H1 (cell line): ENCODE measurements at regions not wholly inside any gene's neighbourhood (a gene's known extent, or its start where the extent isn't known, plus 50 kb on each side); places are given as distances from the start of the nearest gene placed in this dataset.

Source experiments
- CTCF ChIA-PET: fragments of 300-600 bp; sonication (Branson Sonifier 250); formaldehyde crosslinking; loops from one replicate; lab custom pipeline; 2021; ENCODE audit not compliant: partially characterized antibody; lab: Charles Lee
- POLR2A ChIA-PET: fragments of 300-600 bp; sonication (Branson Sonifier 250); formaldehyde crosslinking; loops from one replicate; lab custom pipeline; 2021; ENCODE audit warnings: inconsistent platforms; ENCODE audit not compliant: partially characterized antibody; lab: Charles Lee
- DNase-seq, 2 experiments: peaks; one replicate each; pipeline versions ENCODE4 v3.0.0 to v3.0.0-alpha.2; 2010 to 2022; ENCODE audit warnings: low spot score in 2 of 2, low read depth in 1 of 2, mixed read lengths in 1 of 2
- FAIRE-seq: peaks from 2 replicates; lab custom pipeline; 2011; peaks lifted over from hg19 to GRCh38; lab: Jason Lieb, UNC
- H2AFZ ChIP-seq: 2 replicates; pipeline ENCODE4 v1.8.1; 2012; ENCODE audit warnings: low read length, inconsistent platforms
- H2AK5ac ChIP-seq: 2 replicates; pipeline ENCODE4 v1.6.1; 2013; ENCODE audit warnings: low read depth, low read length
- H2BK120ac ChIP-seq: replicated peaks from 2 replicates; pipeline ENCODE3; 2013; ENCODE audit warnings: low read depth, low read length, inconsistent platforms
- H2BK12ac ChIP-seq: 2 replicates; pipeline ENCODE4 v1.6.1; 2013; ENCODE audit warnings: low read depth, low read length
- H2BK15ac ChIP-seq: 2 replicates; pipeline ENCODE4 v1.6.1; 2013; ENCODE audit warnings: low read length
- H2BK20ac ChIP-seq: 2 replicates; pipeline ENCODE4 v1.6.1; 2013; ENCODE audit warnings: low read length
- H2BK5ac ChIP-seq: 2 replicates; pipeline ENCODE4 v1.6.1; 2013; ENCODE audit warnings: low read depth, low read length
- H3K14ac ChIP-seq: 2 replicates; pipeline ENCODE4 v1.6.1; 2013; ENCODE audit warnings: inconsistent platforms; ENCODE audit not compliant: insufficient read length
- H3K18ac ChIP-seq: 2 replicates; pipeline ENCODE4 v1.6.1; 2013; ENCODE audit warnings: low read length; ENCODE audit errors: extremely low read depth
- H3K23ac ChIP-seq: 2 replicates; pipeline ENCODE4 v1.6.1; 2013; ENCODE audit warnings: inconsistent platforms; ENCODE audit not compliant: insufficient read length
- H3K23me2 ChIP-seq: 2 replicates; pipeline ENCODE4 v1.6.1; 2013; ENCODE audit warnings: low read depth, low read length
- H3K27ac ChIP-seq: 2 replicates; pipeline ENCODE4 v1.6.1; 2011; ENCODE audit warnings: low read depth, low read length, inconsistent platforms
- H3K27me3 ChIP-seq, 4 experiments: replicated peaks in 1 of 4; 1 replicate in 1 of 4; 2 replicates in 3 of 4; pipeline versions ENCODE4 v1.6.1 to v1.8.1; 2011 to 2013; ENCODE audit warnings: low read length in 3 of 4, mild to moderate bottlenecking in 3 of 4, inconsistent platforms in 2 of 4, mixed read lengths in 2 of 4, moderate library complexity in 1 of 4; ENCODE audit not compliant: control insufficient read depth in 3 of 4, insufficient read depth in 3 of 4; ENCODE audit errors: extremely low read depth in 1 of 4
- H3K36me3 ChIP-seq, 4 experiments: 2 replicates each; pipeline versions ENCODE4 v1.6.1 to v1.8.1; 2011 to 2013; ENCODE audit warnings: mild to moderate bottlenecking in 4 of 4, low read length in 3 of 4, moderate library complexity in 2 of 4, control low read depth in 1 of 4, inconsistent platforms in 1 of 4; ENCODE audit not compliant: insufficient read depth in 4 of 4, control insufficient read depth in 2 of 4
- H3K4ac ChIP-seq: replicated peaks from 2 replicates; pipeline ENCODE3; 2013; ENCODE audit warnings: low read length, low read depth, mixed read lengths, inconsistent platforms; ENCODE audit not compliant: insufficient read length
- H3K4me1 ChIP-seq, 4 experiments: replicated peaks in 1 of 4; 1 replicate in 1 of 4; 2 replicates in 3 of 4; pipeline versions ENCODE4 v1.6.1 to v1.8.1; 2011 to 2013; ENCODE audit warnings: low read length in 3 of 4, inconsistent platforms in 2 of 4, mixed read lengths in 1 of 4; ENCODE audit not compliant: insufficient read depth in 4 of 4, control insufficient read depth in 3 of 4
- H3K4me2 ChIP-seq, 2 experiments: 2 replicates each; pipeline versions ENCODE4 v1.6.1 to v1.8.1; 2011 to 2013; ENCODE audit warnings: low read depth in 2 of 2, low read length in 2 of 2, control low read depth in 1 of 2, inconsistent platforms in 1 of 2, mild to moderate bottlenecking in 1 of 2; ENCODE audit not compliant: insufficient read depth in 1 of 2
- H3K4me3 ChIP-seq, 4 experiments: fragments of 200-600, 300-600 bp in 1 of 4; sonication (generic), shearing (Covaris generic), sonication (Bioruptor Twin) in 1 of 4; 2 replicates each; pipeline versions ENCODE4 v1.5.1 to v1.8.1; 2011 to 2016; ENCODE audit warnings: low read length in 4 of 4, low read depth in 3 of 4, control low read depth in 2 of 4, inconsistent platforms in 2 of 4, mild to moderate bottlenecking in 2 of 4, mixed read lengths in 1 of 4, moderate library complexity in 1 of 4; ENCODE audit not compliant: insufficient read depth in 2 of 4; ENCODE audit errors: extremely low read depth in 1 of 4
- H3K56ac ChIP-seq: replicated peaks from 2 replicates; pipeline ENCODE3; 2013; ENCODE audit warnings: low read depth, mild to moderate bottlenecking, mixed read lengths, low read length, inconsistent platforms; ENCODE audit not compliant: insufficient read length
- H3K79me1 ChIP-seq: 2 replicates; pipeline ENCODE4 v1.6.1; 2013; ENCODE audit warnings: low read depth, low read length, control low read depth
- H3K79me2 ChIP-seq, 2 experiments: 2 replicates each; pipeline versions ENCODE4 v1.6.1 to v1.8.1; 2012 to 2013; ENCODE audit warnings: low read length in 2 of 2, mild to moderate bottlenecking in 2 of 2, inconsistent platforms in 1 of 2; ENCODE audit not compliant: insufficient read depth in 2 of 2, control insufficient read depth in 1 of 2
- H3K9ac ChIP-seq, 4 experiments: replicated peaks in 1 of 4; 1 replicate in 1 of 4; 2 replicates in 3 of 4; pipeline versions ENCODE4 v1.6.1 to v1.8.1; 2011 to 2013; ENCODE audit warnings: low read depth in 3 of 4, low read length in 3 of 4, control low read depth in 2 of 4, mild to moderate bottlenecking in 2 of 4, moderate library complexity in 2 of 4, inconsistent platforms in 1 of 4; ENCODE audit errors: extremely low read depth in 1 of 4
- H3K9me3 ChIP-seq, 2 experiments: 2 replicates each; pipeline versions ENCODE4 v1.6.1 to v1.8.1; 2012 to 2013; ENCODE audit warnings: mild to moderate bottlenecking in 2 of 2, moderate library complexity in 2 of 2, control low read depth in 1 of 2, inconsistent platforms in 1 of 2, low read depth in 1 of 2, low read length in 1 of 2, mixed read lengths in 1 of 2; ENCODE audit not compliant: insufficient read depth in 2 of 2
- H4K20me1 ChIP-seq, 2 experiments: replicated peaks in 1 of 2; 2 replicates each; pipeline versions ENCODE3 to v1.8.1; 2011 to 2013; ENCODE audit warnings: inconsistent platforms in 2 of 2, low read length in 2 of 2, mild to moderate bottlenecking in 1 of 2; ENCODE audit not compliant: insufficient read depth in 2 of 2, control insufficient read depth in 1 of 2
- H4K5ac ChIP-seq: 2 replicates; pipeline ENCODE4 v1.6.1; 2013; ENCODE audit warnings: low read length, low read depth, mixed read lengths, inconsistent platforms; ENCODE audit not compliant: insufficient read length
- H4K8ac ChIP-seq: 2 replicates; pipeline ENCODE4 v1.8.0; 2013; ENCODE audit warnings: mild to moderate bottlenecking, moderate library complexity, low read length, inconsistent platforms; ENCODE audit not compliant: insufficient read depth; ENCODE audit errors: extremely low read depth
- H4K91ac ChIP-seq: replicated peaks from 2 replicates; pipeline ENCODE3; 2013; ENCODE audit warnings: low read length, mixed read lengths, inconsistent platforms; ENCODE audit not compliant: insufficient read length
- E2F6 ChIP-seq: IDR thresholded peaks from 2 replicates; pipeline ENCODE4 v1.6.1; 2012; ENCODE audit warnings: inconsistent platforms
- GABPA ChIP-seq: IDR thresholded peaks from 2 replicates; pipeline ENCODE4 v1.6.1; 2011; ENCODE audit warnings: mild to moderate bottlenecking, low read length, moderate library complexity, borderline replicate concordance; ENCODE audit not compliant: insufficient read depth
- HDAC6 ChIP-seq: IDR thresholded peaks from one replicate; pipeline ENCODE4 v1.7.1; 2012; ENCODE audit warnings: low read depth, mild to moderate bottlenecking, inconsistent platforms, low read length, moderate library complexity
- NANOG ChIP-seq: IDR thresholded peaks from 2 replicates; pipeline ENCODE4 v1.6.1; 2011; ENCODE audit warnings: low read length, low read depth, mild to moderate bottlenecking, inconsistent platforms; ENCODE audit not compliant: insufficient read depth, poor library complexity, severe bottlenecking
- SP1 ChIP-seq: IDR thresholded peaks from 2 replicates; pipeline ENCODE4 v1.6.1; 2011; ENCODE audit warnings: low read depth, low read length
- WGBS, 2 experiments: shearing (Covaris generic) in 1 of 2; methylation state at CpG; one replicate each; pipeline versions ENCODE4 v1.1.6 to v1.1.7; 2013 to 2015; ENCODE audit warnings: low lambda C conversion rate in 2 of 2, mixed read lengths in 2 of 2, inconsistent platforms in 1 of 2, low coverage in 1 of 2, missing lambda C conversion rate in 1 of 2; ENCODE audit not compliant: insufficient replicate concordance in 2 of 2, insufficient coverage in 1 of 2, insufficient read length in 1 of 2; ENCODE audit errors: extremely low coverage in 1 of 2, missing lambda C conversion rate in 1 of 2; 5-methylcytosine and 5-hydroxymethylcytosine counted together
- TF ChIP-seq, protein P1 (sequence below): IDR thresholded peaks from 2 replicates; pipeline ENCODE4 v1.6.1; 2011; ENCODE audit warnings: low read depth, mild to moderate bottlenecking, low read length; ENCODE audit not compliant: insufficient read depth

- no peak overlapping the region for H3K27ac ChIP-seq
- H3K36me3 ChIP-seq = no peaks in the 10 kb centered on the region
- FAIRE-seq (no peak), DNase-seq (no peak)
- no peaks in the 10 kb centered on the region for H3K23me2 ChIP-seq
- H3K23ac ChIP-seq = no peak overlapping the region
- H2AK5ac ChIP-seq = no peak overlapping the region
- no peaks in the 10 kb centered on the region for H3K9me3 ChIP-seq
- no peak overlapping the region for H3K4ac ChIP-seq
- H4K20me1 ChIP-seq = no peaks in the 10 kb centered on the region
- H2BK120ac ChIP-seq = no peak overlapping the region
- H3K56ac ChIP-seq = no peak overlapping the region
- H4K5ac ChIP-seq = no peak overlapping the region
- H2BK15ac ChIP-seq = no peak overlapping the region
- no peaks in the 10 kb centered on the region for H3K79me2 ChIP-seq
- no peaks in the 10 kb centered on the region for H3K27me3 ChIP-seq
- TF ChIP-seq, protein P1, sequence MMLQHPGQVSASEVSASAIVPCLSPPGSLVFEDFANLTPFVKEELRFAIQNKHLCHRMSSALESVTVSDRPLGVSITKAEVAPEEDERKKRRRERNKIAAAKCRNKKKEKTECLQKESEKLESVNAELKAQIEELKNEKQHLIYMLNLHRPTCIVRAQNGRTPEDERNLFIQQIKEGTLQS = no peak
- TF ChIP-seq GABPA (no peak), HDAC6 (no peak), E2F6 (no peak), NANOG (peak; percentile 44), SP1 (no peak)
- no peak overlapping the region for H3K4me2 ChIP-seq
- no peak overlapping the region for H4K8ac ChIP-seq
- no peak overlapping the region for H2BK20ac ChIP-seq
- no peaks in the 10 kb centered on the region for H3K79me1 ChIP-seq
- 85% methylated on average over 4 of the region's 4 CpGs; no CpG with 5 or more reads in 1 of the 2 experiments for WGBS, 2 experiments
- CTCF ChIA-PET = no interaction called here
- no peak overlapping the region for H3K4me3 ChIP-seq
- no peak overlapping the region for H4K91ac ChIP-seq
- H3K9ac ChIP-seq = no peak overlapping the region
- no peak overlapping the region for H2BK12ac ChIP-seq
- H3K14ac ChIP-seq = no peak overlapping the region
- POLR2A ChIA-PET = no interaction called here
- no peak overlapping the region for H2BK5ac ChIP-seq
- H3K4me1 ChIP-seq = no peaks in the 10 kb centered on the region; a peak in 3 of 7 replicates
- H2AFZ ChIP-seq = no peak overlapping the region
- no peak overlapping the region for H3K18ac ChIP-seq
Measured at GRCh38 chr19:28949535-28949934, 263.4 kb downstream of the UQCRFS1 start.
